Mucosa of stomach (tissue), 1 donor: ENCODE measurements at regions not wholly inside any gene's neighbourhood (a gene's known extent, or its start where the extent isn't known, plus 50 kb on each side); places are given as distances from the start of the nearest gene placed in this dataset.
"Not testable (repeated sequence)": the region's sequence is repeated elsewhere in the genome, so short reads cannot be mapped to it uniquely, and the experiment has no call there.

Experiments used
- H3K27me3 ChIP-seq: one replicate; pipeline ENCODE4 v1.7.0; 2013; ENCODE audit warnings: mild to moderate bottlenecking, low read length; ENCODE audit not compliant: control insufficient read depth, insufficient read depth
- H3K36me3 ChIP-seq: one replicate; pipeline ENCODE4 v1.7.0; 2013; ENCODE audit warnings: low read length; ENCODE audit not compliant: control insufficient read depth, insufficient read depth
- H3K4me1 ChIP-seq: one replicate; pipeline ENCODE4 v1.7.0; 2013; ENCODE audit warnings: mild to moderate bottlenecking, low read length; ENCODE audit not compliant: control insufficient read depth, insufficient read depth
- H3K4me3 ChIP-seq: one replicate; pipeline ENCODE4 v1.7.0; 2013; ENCODE audit warnings: low read length
- H3K9ac ChIP-seq: one replicate; pipeline ENCODE4 v1.7.0; 2013; ENCODE audit warnings: mild to moderate bottlenecking, low read length, moderate library complexity
- H3K9me3 ChIP-seq: one replicate; pipeline ENCODE4 v1.7.0; 2013; ENCODE audit warnings: mild to moderate bottlenecking, low read length, moderate library complexity; ENCODE audit not compliant: control insufficient read depth
- donor health status: Pancreatic carcinoma.

GRCh38 chr2:118374974-118375755 is 286.9 kb downstream of the INSIG2 start:
- Histone ChIP-seq H3K4me3 (no peak overlapping the region), H3K27me3 (peaks cover 7% of the 10 kb centered on the region), H3K36me3 (no peaks in the 10 kb centered on the region), H3K9ac (no peak overlapping the region), H3K4me1 (no peaks in the 10 kb centered on the region), H3K9me3 (no peaks in the 10 kb centered on the region)

- Histone ChIP-seq H3K4me3 (no peak overlapping the region), H3K9ac (no peak overlapping the region), H3K4me1 (no peaks in the 10 kb centered on the region), H3K27me3 (peaks cover 7% of the 10 kb centered on the region), H3K9me3 (no peaks in the 10 kb centered on the region), H3K36me3 (no peaks in the 10 kb centered on the region)
Observed at GRCh38 chr2:118372886-118373830, 284.9 kb downstream of the INSIG2 start.

- H3K27me3 ChIP-seq = no peaks in the 10 kb centered on the region
- H3K9me3 ChIP-seq = no peaks in the 10 kb centered on the region
- no peak overlapping the region for H3K9ac ChIP-seq
- no peak overlapping the region for H3K4me3 ChIP-seq
- H3K4me1 ChIP-seq = no peaks in the 10 kb centered on the region
- no peaks in the 10 kb centered on the region for H3K36me3 ChIP-seq
Observed at GRCh38 chr2:118371515-118371914, 283.2 kb downstream of the INSIG2 start.

- H3K9ac ChIP-seq, H3K9me3 ChIP-seq, H3K27me3 ChIP-seq, H3K4me3 ChIP-seq, H3K4me1 ChIP-seq, H3K36me3 ChIP-seq: not testable (repeated sequence)
Observed at GRCh38 chr2:118369521-118369920, 281.2 kb downstream of the INSIG2 start.

- Histone ChIP-seq H3K9ac (no peak overlapping the region), H3K9me3 (no peaks in the 10 kb centered on the region)
Observed at GRCh38 chr2:118363604-118364003, 275.3 kb downstream of the INSIG2 start.

GRCh38 chr2:118356051-118356450 is 267.8 kb downstream of the INSIG2 start:
- no peak overlapping the region for H3K9ac ChIP-seq
- no peaks in the 10 kb centered on the region for H3K36me3 ChIP-seq
- no peaks in the 10 kb centered on the region for H3K4me1 ChIP-seq
- H3K27me3 ChIP-seq = no peaks in the 10 kb centered on the region
- H3K4me3 ChIP-seq = no peak overlapping the region
- H3K9me3 ChIP-seq = no peaks in the 10 kb centered on the region

More at GRCh38 chr2:118363604-118364003, 275.3 kb downstream of the INSIG2 start:
- no peaks in the 10 kb centered on the region for H3K27me3 ChIP-seq
- no peak overlapping the region for H3K4me3 ChIP-seq
- H3K4me1 ChIP-seq = no peaks in the 10 kb centered on the region
- no peaks in the 10 kb centered on the region for H3K36me3 ChIP-seq

- H3K36me3 ChIP-seq = no peaks in the 10 kb centered on the region
Observed at GRCh38 chr2:118351796-118352195, 263.5 kb downstream of the INSIG2 start.

GRCh38 chr2:118350621-118351020 is 262.4 kb downstream of the INSIG2 start:
- no peak overlapping the region for H3K4me3 ChIP-seq
- no peaks in the 10 kb centered on the region for H3K27me3 ChIP-seq
- H3K9ac ChIP-seq = no peak overlapping the region
- no peaks in the 10 kb centered on the region for H3K4me1 ChIP-seq
- H3K9me3 ChIP-seq = no peaks in the 10 kb centered on the region
- no peaks in the 10 kb centered on the region for H3K36me3 ChIP-seq

More at GRCh38 chr2:118351796-118352195, 263.5 kb downstream of the INSIG2 start:
- no peak overlapping the region for H3K4me3 ChIP-seq
- H3K4me1 ChIP-seq = no peaks in the 10 kb centered on the region
- no peaks in the 10 kb centered on the region for H3K9me3 ChIP-seq
- no peaks in the 10 kb centered on the region for H3K27me3 ChIP-seq
- no peak overlapping the region for H3K9ac ChIP-seq

GRCh38 chr2:118349365-118349764 is 261.1 kb downstream of the INSIG2 start:
- Histone ChIP-seq H3K36me3 (no peaks in the 10 kb centered on the region), H3K9ac (no peak overlapping the region), H3K4me3 (no peak overlapping the region), H3K27me3 (no peaks in the 10 kb centered on the region), H3K4me1 (no peaks in the 10 kb centered on the region), H3K9me3 (no peaks in the 10 kb centered on the region)

- H3K36me3 ChIP-seq = no peaks in the 10 kb centered on the region
Observed at GRCh38 chr2:118348380-118349034, 260.2 kb downstream of the INSIG2 start.

GRCh38 chr2:118345465-118345864 is 257.2 kb downstream of the INSIG2 start:
- Histone ChIP-seq H3K27me3 (no peaks in the 10 kb centered on the region), H3K4me3 (no peak overlapping the region), H3K9ac (no peak overlapping the region), H3K4me1 (no peaks in the 10 kb centered on the region), H3K9me3 (no peaks in the 10 kb centered on the region), H3K36me3 (no peaks in the 10 kb centered on the region)

More at GRCh38 chr2:118348380-118349034, 260.2 kb downstream of the INSIG2 start:
- H3K4me3 ChIP-seq = no peak overlapping the region
- H3K9ac ChIP-seq = no peak overlapping the region
- H3K4me1 ChIP-seq = no peaks in the 10 kb centered on the region
- no peaks in the 10 kb centered on the region for H3K9me3 ChIP-seq
- H3K27me3 ChIP-seq = no peaks in the 10 kb centered on the region

- H3K4me3 ChIP-seq = no peak overlapping the region
- H3K9me3 ChIP-seq = no peaks in the 10 kb centered on the region
- no peaks in the 10 kb centered on the region for H3K36me3 ChIP-seq
- H3K4me1 ChIP-seq = no peaks in the 10 kb centered on the region
- no peaks in the 10 kb centered on the region for H3K27me3 ChIP-seq
- H3K9ac ChIP-seq = no peak overlapping the region
Observed at GRCh38 chr2:118340103-118340502, 251.8 kb downstream of the INSIG2 start.
